SK-N-SH treated with all-trans-retinoic acid at 6 μM for 48 hours (cell line): ENCODE measurements at regions not wholly inside any gene's neighbourhood (a gene's known extent, or its start where the extent isn't known, plus 50 kb on each side); places are given as distances from the start of the nearest gene placed in this dataset.

ENCODE experiments used
- ATAC-seq: fragments of 200-7000 bp; cut with Tn5 transposase; 3 replicates; pipeline ENCODE4 v1.9.1; 2020; ENCODE audit warnings: mild to moderate bottlenecking, moderate library complexity
- BACH2 ChIP-seq: fragments of 250-450 bp; sonication (Bioruptor Pico); IDR thresholded peaks from 2 replicates; pipeline ENCODE4 v1.9.0; 2021; ENCODE audit warnings: mild to moderate bottlenecking, borderline replicate concordance
- CREB5 ChIP-seq: fragments of 250-450 bp; sonication (Bioruptor Pico); IDR thresholded peaks from 2 replicates; pipeline ENCODE4 v1.5.1; 2020; ENCODE audit warnings: low read depth, mild to moderate bottlenecking, moderate library complexity
- CSDC2 ChIP-seq: fragments of 250-450 bp; sonication (Bioruptor Pico); IDR thresholded peaks from 2 replicates; pipeline ENCODE4 v1.5.0; 2020; ENCODE audit warnings: mild to moderate bottlenecking, moderate library complexity
- CSRNP3 ChIP-seq: fragments of 250-450 bp; sonication (Bioruptor Pico); IDR thresholded peaks from 2 replicates; pipeline ENCODE4 v1.5.1; 2021; ENCODE audit warnings: mild to moderate bottlenecking, moderate library complexity
- ESRRG ChIP-seq: fragments of 250-450 bp; sonication (Bioruptor Pico); IDR thresholded peaks from 2 replicates; pipeline ENCODE4 v1.6.1; 2021; ENCODE audit warnings: mild to moderate bottlenecking
- ISL1 ChIP-seq: fragments of 250-450 bp; sonication (Bioruptor Pico); IDR thresholded peaks from 2 replicates; pipeline ENCODE4 v2.1.2; 2022; ENCODE audit warnings: mild to moderate bottlenecking, moderate library complexity
- OSR1 ChIP-seq: fragments of 250-450 bp; sonication (Bioruptor Pico); IDR thresholded peaks from 2 replicates; pipeline ENCODE4 v1.8.0; 2022; ENCODE audit warnings: moderate library complexity, mild to moderate bottlenecking, inconsistent platforms
- PATZ1 ChIP-seq: fragments of 250-450 bp; sonication (Bioruptor Pico); IDR thresholded peaks from 2 replicates; pipeline ENCODE4 v1.8.0; 2020; ENCODE audit warnings: mild to moderate bottlenecking, moderate library complexity, borderline replicate concordance
- POU6F1 ChIP-seq: fragments of 250-450 bp; sonication (Bioruptor Pico); IDR thresholded peaks from 2 replicates; pipeline ENCODE4 v1.8.0; 2021; ENCODE audit warnings: low read depth, mild to moderate bottlenecking, moderate library complexity, borderline replicate concordance
- PPARA ChIP-seq: fragments of 250-450 bp; sonication (Bioruptor Pico); IDR thresholded peaks from 2 replicates; pipeline ENCODE4 v1.5.0; 2020; ENCODE audit warnings: mild to moderate bottlenecking, borderline replicate concordance
- RARB ChIP-seq: fragments of 250-450 bp; sonication (Bioruptor Pico); IDR thresholded peaks from 2 replicates; pipeline ENCODE4 v1.8.0; 2021; ENCODE audit warnings: mild to moderate bottlenecking, moderate library complexity
- SNAI2 ChIP-seq: fragments of 250-450 bp; sonication (Bioruptor Pico); IDR thresholded peaks from 2 replicates; pipeline ENCODE4 v1.5.0; 2020; ENCODE audit warnings: mild to moderate bottlenecking, moderate library complexity
- TCF4 ChIP-seq: fragments of 250-450 bp; sonication (Bioruptor Pico); IDR thresholded peaks from 2 replicates; pipeline ENCODE4 v1.8.0; 2021; ENCODE audit warnings: mild to moderate bottlenecking, moderate library complexity, borderline replicate concordance
- TOX ChIP-seq: fragments of 250-450 bp; sonication (Bioruptor Pico); IDR thresholded peaks from 2 replicates; pipeline ENCODE4 v1.8.0; 2021; ENCODE audit warnings: mild to moderate bottlenecking, moderate library complexity, borderline replicate concordance
- TSHZ2 ChIP-seq: fragments of 250-450 bp; sonication (Bioruptor Pico); IDR thresholded peaks from 2 replicates; pipeline ENCODE4 v1.5.0; 2020; ENCODE audit warnings: mild to moderate bottlenecking, moderate library complexity
- ZC3H10 ChIP-seq: fragments of 250-450 bp; sonication (Bioruptor Pico); IDR thresholded peaks from 2 replicates; pipeline ENCODE4 v1.5.1; 2021; ENCODE audit warnings: mild to moderate bottlenecking, moderate library complexity
- ZFP30 ChIP-seq: fragments of 450-650 bp; formaldehyde crosslinking; IDR thresholded peaks from 2 replicates; pipeline ENCODE4 v1.5.0; 2022; ENCODE audit warnings: mild to moderate bottlenecking, moderate library complexity
- ZNF565 ChIP-seq: fragments of 450-650 bp; formaldehyde crosslinking; conservative IDR thresholded peaks from 2 replicates; pipeline ENCODE4 v1.5.0; 2020; ENCODE audit warnings: low read depth, mild to moderate bottlenecking, moderate library complexity
- ZNF8 ChIP-seq: fragments of 450-650 bp; formaldehyde crosslinking; IDR thresholded peaks from 2 replicates; pipeline ENCODE4 v1.5.0; 2020; ENCODE audit warnings: mild to moderate bottlenecking, moderate library complexity

GRCh38 chr4:28787947-28788346 is 1927.3 kb downstream of the STIM2 start:
- no peak for TF ChIP-seq POU6F1 (CRISPR knock-in tag)
- TF ChIP-seq CSRNP3: no peak
- TF ChIP-seq TOX (CRISPR knock-in tag): no peak
- no peak for TF ChIP-seq CREB5
- TF ChIP-seq ZNF565 (CRISPR knock-in tag): no peak
- TF ChIP-seq BACH2 (CRISPR knock-in tag): no peak
- no peak for TF ChIP-seq PATZ1 (CRISPR knock-in tag)
- no peak for TF ChIP-seq TCF4 (CRISPR knock-in tag)
- TF ChIP-seq ISL1 (CRISPR knock-in tag): no peak
- no peak for TF ChIP-seq ESRRG
- no peak for ATAC-seq

- peak; percentile 44 for ATAC-seq
- TF ChIP-seq BACH2 (CRISPR knock-in tag): no peak
- no peak for TF ChIP-seq RARB (CRISPR knock-in tag)
- no peak for TF ChIP-seq TSHZ2 (CRISPR knock-in tag)
- no peak for TF ChIP-seq POU6F1 (CRISPR knock-in tag)
- no peak for TF ChIP-seq CREB5
- no peak for TF ChIP-seq ZFP30 (CRISPR knock-in tag)
- no peak for TF ChIP-seq ZNF8 (CRISPR knock-in tag)
- TF ChIP-seq PPARA (CRISPR knock-in tag): no peak
- no peak for TF ChIP-seq CSDC2 (CRISPR knock-in tag)
- TF ChIP-seq TCF4 (CRISPR knock-in tag): no peak
- TF ChIP-seq ZNF565 (CRISPR knock-in tag): no peak
- TF ChIP-seq SNAI2 (CRISPR knock-in tag): no peak
- TF ChIP-seq ESRRG: no peak
- TF ChIP-seq TOX (CRISPR knock-in tag): no peak
- no peak for TF ChIP-seq CSRNP3
- no peak for TF ChIP-seq OSR1 (CRISPR knock-in tag)
- TF ChIP-seq ZC3H10 (CRISPR knock-in tag): no peak
- TF ChIP-seq PATZ1 (CRISPR knock-in tag): no peak
These were observed 1928.4 kb downstream of the STIM2 start for GRCh38 chr4:28788929-28789490.
